Upper lobe of left lung (tissue), 4 donors: ENCODE measurements at regions not wholly inside any gene's neighbourhood (a gene's known extent, or its start where the extent isn't known, plus 50 kb on each side); places are given as distances from the start of the nearest gene placed in this dataset.

Experiments used
- EP300 ChIP-seq, 4 donors: sonication (generic); formaldehyde crosslinking; IDR thresholded peaks; one replicate each; pipeline ENCODE4 v1.5.1; 2017; ENCODE audit warnings: antibody characterized with exemption in 4 of 4, control low read depth in 2 of 4
- POLR2A ChIP-seq, 4 donors: fragments of 450-650 bp; IDR thresholded peaks; one replicate each; pipeline ENCODE4 v1.5.1; 2016 to 2017; ENCODE audit warnings: antibody characterized with exemption in 4 of 4, mild to moderate bottlenecking in 2 of 4
- POLR2AphosphoS5 ChIP-seq, 2 donors: sonication (generic); formaldehyde crosslinking; IDR thresholded peaks; one replicate each; pipeline ENCODE4 v1.5.1; 2017; ENCODE audit warnings: antibody characterized with exemption in 2 of 2
- TF ChIP-seq, protein P1 (sequence below), 6 experiments: fragments of 450-650 bp in 4 of 6; fragments of 200-600 bp in 2 of 6; sonication (generic) in 2 of 6; IDR thresholded peaks; one replicate each; pipeline ENCODE4 v1.5.1; 2016 to 2019; ENCODE audit warnings: antibody characterized with exemption in 6 of 6

DNA sequence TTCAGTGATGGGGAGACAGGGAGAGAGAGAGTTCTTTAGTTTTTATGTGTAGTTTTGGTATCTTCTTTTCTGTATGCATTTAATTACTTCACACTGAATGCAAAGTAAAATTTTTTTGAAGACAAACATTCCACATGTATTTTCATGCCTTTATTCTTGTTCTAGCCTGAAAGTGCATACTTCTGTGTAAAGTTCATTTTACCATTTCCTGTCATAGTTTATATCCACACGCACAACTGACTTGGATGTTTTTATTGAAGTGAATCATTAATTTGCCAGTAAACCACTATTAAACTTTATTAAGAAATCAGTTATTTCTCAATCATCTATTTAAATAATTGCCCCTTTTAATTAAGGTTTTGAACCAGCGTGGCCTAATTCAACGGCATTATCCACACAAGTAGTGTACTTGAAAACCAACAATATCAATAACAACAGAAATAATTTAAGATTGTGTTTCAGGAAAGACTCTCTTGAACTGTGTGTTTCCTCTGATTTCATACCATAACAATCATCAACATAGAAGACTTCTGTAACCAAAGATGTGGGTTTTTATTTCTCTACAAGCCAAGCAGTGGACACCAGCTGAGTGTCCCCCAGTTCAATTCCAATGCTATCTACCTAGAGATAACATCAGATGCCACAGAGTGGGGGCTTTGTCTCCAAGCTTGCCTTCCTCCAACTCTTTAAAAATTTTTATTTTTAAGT lies 512.7 kb upstream of the JAG1 start:
- TF ChIP-seq, protein P1, sequence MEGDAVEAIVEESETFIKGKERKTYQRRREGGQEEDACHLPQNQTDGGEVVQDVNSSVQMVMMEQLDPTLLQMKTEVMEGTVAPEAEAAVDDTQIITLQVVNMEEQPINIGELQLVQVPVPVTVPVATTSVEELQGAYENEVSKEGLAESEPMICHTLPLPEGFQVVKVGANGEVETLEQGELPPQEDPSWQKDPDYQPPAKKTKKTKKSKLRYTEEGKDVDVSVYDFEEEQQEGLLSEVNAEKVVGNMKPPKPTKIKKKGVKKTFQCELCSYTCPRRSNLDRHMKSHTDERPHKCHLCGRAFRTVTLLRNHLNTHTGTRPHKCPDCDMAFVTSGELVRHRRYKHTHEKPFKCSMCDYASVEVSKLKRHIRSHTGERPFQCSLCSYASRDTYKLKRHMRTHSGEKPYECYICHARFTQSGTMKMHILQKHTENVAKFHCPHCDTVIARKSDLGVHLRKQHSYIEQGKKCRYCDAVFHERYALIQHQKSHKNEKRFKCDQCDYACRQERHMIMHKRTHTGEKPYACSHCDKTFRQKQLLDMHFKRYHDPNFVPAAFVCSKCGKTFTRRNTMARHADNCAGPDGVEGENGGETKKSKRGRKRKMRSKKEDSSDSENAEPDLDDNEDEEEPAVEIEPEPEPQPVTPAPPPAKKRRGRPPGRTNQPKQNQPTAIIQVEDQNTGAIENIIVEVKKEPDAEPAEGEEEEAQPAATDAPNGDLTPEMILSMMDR (IDR thresholded peaks at IDR 0.05), result no peak
- no peak for TF ChIP-seq POLR2AphosphoS5 (IDR thresholded peaks at IDR 0.05)
- TF ChIP-seq EP300 (IDR thresholded peaks at IDR 0.05), result no peak
- TF ChIP-seq POLR2A (IDR thresholded peaks at IDR 0.05), result no peak
